Panc1 (cell line): ENCODE measurements at regions not wholly inside any gene's neighbourhood (a gene's known extent, or its start where the extent isn't known, plus 50 kb on each side); places are given as distances from the start of the nearest gene placed in this dataset.

Source experiments
- ATAC-seq: fragments of 200-7000 bp; cut with Tn5 transposase; 2 replicates; pipeline ENCODE4 v1.9.1; 2020; ENCODE audit warnings: mild to moderate bottlenecking, moderate library complexity
- BruUV-seq: library from RNA; stranded (reverse); fragments of 400-500 nt; replicated peaks from 2 replicates; lab custom pipeline; 2021; lab: Mats Ljungman, UMichigan
- CTCF ChIA-PET: fragments of 300-600 bp; sonication (Branson Sonifier 250); formaldehyde crosslinking; loops from one replicate; lab custom pipeline; 2022; ENCODE audit warnings: antibody characterized with exemption; lab: Charles Lee
- POLR2A ChIA-PET: fragments of 300-600 bp; sonication (Branson Sonifier 250); formaldehyde crosslinking; loops from one replicate; lab custom pipeline; 2022; ENCODE audit warnings: antibody characterized with exemption; lab: Charles Lee
- DNase-seq: peaks from one replicate; pipeline ENCODE4 v3.0.0-alpha.2; 2010; ENCODE audit warnings: low read depth, low spot score
- H3K27ac ChIP-seq: 2 replicates; pipeline ENCODE4 v1.5.1; 2011; ENCODE audit warnings: mild to moderate bottlenecking, low read length, inconsistent platforms
- H3K27me3 ChIP-seq: fragments of 200-500 bp; sonication (Bioruptor generic); 2 replicates; pipeline ENCODE4 v1.6.0; 2014; ENCODE audit warnings: low read length, inconsistent platforms; ENCODE audit not compliant: control insufficient read depth, insufficient read depth
- H3K36me3 ChIP-seq: fragments of 200-500 bp; sonication (Bioruptor generic); 2 replicates; pipeline ENCODE4 v1.5.1; 2014; ENCODE audit warnings: inconsistent platforms, mild to moderate bottlenecking, low read length, moderate library complexity; ENCODE audit not compliant: control insufficient read depth, insufficient read depth
- H3K4me1 ChIP-seq: 2 replicates; pipeline ENCODE4 v1.5.1; 2011; ENCODE audit warnings: inconsistent platforms, mild to moderate bottlenecking, low read length, moderate library complexity; ENCODE audit not compliant: control insufficient read depth, insufficient read depth
- H3K4me3 ChIP-seq, 2 experiments: 2 replicates each; pipeline ENCODE4 v1.5.1; 2011 to 2012; ENCODE audit warnings: low read depth in 2 of 2, low read length in 2 of 2, mild to moderate bottlenecking in 2 of 2, inconsistent platforms in 1 of 2, moderate library complexity in 1 of 2
- H3K9me3 ChIP-seq: fragments of 200-500 bp; sonication (Bioruptor generic); 2 replicates; pipeline ENCODE4 v1.5.1; 2014; ENCODE audit warnings: low read depth, mild to moderate bottlenecking, inconsistent platforms, low read length, moderate library complexity; ENCODE audit not compliant: control insufficient read depth, insufficient read depth
- POLR2AphosphoS5 ChIP-seq: IDR thresholded peaks from 2 replicates; pipeline ENCODE4 v1.6.1; 2012; ENCODE audit warnings: mild to moderate bottlenecking, low read depth, low read length, moderate library complexity
- REST ChIP-seq, 2 experiments: IDR thresholded peaks; 2 replicates each; pipeline ENCODE4 v1.6.1; 2011 to 2012; ENCODE audit warnings: low read depth in 2 of 2, control low read depth in 1 of 2, low read length in 1 of 2, mild to moderate bottlenecking in 1 of 2, moderate library complexity in 1 of 2; ENCODE audit not compliant: insufficient read depth in 1 of 2
- SIN3A ChIP-seq: IDR thresholded peaks from 2 replicates; pipeline ENCODE4 v1.6.1; 2012; ENCODE audit warnings: low read depth, mild to moderate bottlenecking, low read length, moderate library complexity, borderline replicate concordance; ENCODE audit not compliant: insufficient read depth
- TCF7L2 ChIP-seq: IDR thresholded peaks from 2 replicates; pipeline ENCODE4 v1.6.1; 2011; ENCODE audit warnings: mild to moderate bottlenecking, low read depth, low read length, inconsistent platforms
- in situ Hi-C: cut with HindIII; loops from 2 replicates; pipeline ENCODE4 v1.10.0; 2016; ENCODE audit warnings: low sequenced_read_pairs, low pct_unique_long_range_greater_than_20kb
- intact Hi-C: fragments of 100-400 bp; cut with micrococcal nuclease; formaldehyde crosslinking; loops from one replicate; pipeline ENCODE4 v1.10.0; 2022; ENCODE audit not compliant: unreplicated experiment
- TF ChIP-seq, protein P1 (sequence below): fragments of 450-650 bp; IDR thresholded peaks from 2 replicates; pipeline ENCODE4 v1.5.1; 2017; ENCODE audit warnings: mild to moderate bottlenecking

- intact Hi-C loops: no loop called here
- Histone ChIP-seq H3K4me3 (no peak overlapping the region), H3K4me1 (no peaks in the 10 kb centered on the region), H3K27me3 (no peaks in the 10 kb centered on the region), H3K27ac (no peak overlapping the region), H3K9me3 (no peaks in the 10 kb centered on the region), H3K36me3 (no peaks in the 10 kb centered on the region)
- BruUV-seq: no TSS peak
- in situ Hi-C loops: no loop called here
- DNase-seq (no peak), ATAC-seq (no peak)
- TF ChIP-seq TCF7L2 (no peak), POLR2AphosphoS5 (no peak), SIN3A (no peak), REST (IDR thresholded peaks at IDR 0.05; ENCODE audit: insufficient read depth in 1 of 2, low read depth in 2 of 2, low read length in 1 of 2) (no peak)
- TF ChIP-seq, protein P1, sequence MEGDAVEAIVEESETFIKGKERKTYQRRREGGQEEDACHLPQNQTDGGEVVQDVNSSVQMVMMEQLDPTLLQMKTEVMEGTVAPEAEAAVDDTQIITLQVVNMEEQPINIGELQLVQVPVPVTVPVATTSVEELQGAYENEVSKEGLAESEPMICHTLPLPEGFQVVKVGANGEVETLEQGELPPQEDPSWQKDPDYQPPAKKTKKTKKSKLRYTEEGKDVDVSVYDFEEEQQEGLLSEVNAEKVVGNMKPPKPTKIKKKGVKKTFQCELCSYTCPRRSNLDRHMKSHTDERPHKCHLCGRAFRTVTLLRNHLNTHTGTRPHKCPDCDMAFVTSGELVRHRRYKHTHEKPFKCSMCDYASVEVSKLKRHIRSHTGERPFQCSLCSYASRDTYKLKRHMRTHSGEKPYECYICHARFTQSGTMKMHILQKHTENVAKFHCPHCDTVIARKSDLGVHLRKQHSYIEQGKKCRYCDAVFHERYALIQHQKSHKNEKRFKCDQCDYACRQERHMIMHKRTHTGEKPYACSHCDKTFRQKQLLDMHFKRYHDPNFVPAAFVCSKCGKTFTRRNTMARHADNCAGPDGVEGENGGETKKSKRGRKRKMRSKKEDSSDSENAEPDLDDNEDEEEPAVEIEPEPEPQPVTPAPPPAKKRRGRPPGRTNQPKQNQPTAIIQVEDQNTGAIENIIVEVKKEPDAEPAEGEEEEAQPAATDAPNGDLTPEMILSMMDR: no peak
- ChIA-PET POLR2A (no interaction called here), CTCF (interaction anchor here (0.6 kb wide), 1 partner anchor 304 kb away, joined by 8 read pairs; no protein-coding TSS in a partner anchor)
Observed at GRCh38 chr13:59531571-59532091, 632.1 kb downstream of the DIAPH3 start.

DNA sequence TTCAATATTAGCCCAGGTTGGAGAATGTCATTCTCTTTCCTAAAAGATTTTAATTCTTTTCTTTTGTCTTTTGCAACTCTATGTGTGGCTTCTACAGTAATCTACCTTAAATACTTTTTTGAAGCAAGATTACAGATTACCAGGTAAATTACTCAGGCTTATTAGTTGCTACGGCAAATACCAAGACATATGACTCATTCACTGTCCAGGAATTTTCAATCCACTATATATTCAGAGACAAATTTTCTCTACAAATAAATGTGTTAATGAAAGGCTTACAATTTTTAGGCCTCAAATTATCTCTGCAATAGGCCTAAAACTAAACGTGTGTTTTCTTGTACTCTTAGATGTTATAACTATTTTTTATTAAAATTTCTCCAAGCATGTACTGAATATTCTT lies 631.3 kb downstream of the DIAPH3 start:
- no peak for TF ChIP-seq TCF7L2
- no peak for TF ChIP-seq SIN3A
- Histone ChIP-seq H3K9me3 (no peaks in the 10 kb centered on the region), H3K27me3 (no peaks in the 10 kb centered on the region), H3K4me1 (no peaks in the 10 kb centered on the region), H3K27ac (no peak overlapping the region), H3K4me3 (no peak overlapping the region), H3K36me3 (no peaks in the 10 kb centered on the region)
- no peak for ATAC-seq
- DNase-seq: no peak
- in situ Hi-C loops (no loop called here), intact Hi-C loops (no loop called here)
- CTCF ChIA-PET: interaction anchor here (0.6 kb wide), 1 partner anchor 304 kb away, joined by 8 read pairs; no protein-coding TSS in a partner anchor
- BruUV-seq: no TSS peak
- POLR2A ChIA-PET: no interaction called here
